T-helper 2 cell (primary cell): ENCODE measurements at regions not wholly inside any gene's neighbourhood (a gene's known extent, or its start where the extent isn't known, plus 50 kb on each side); places are given as distances from the start of the nearest gene placed in this dataset.

Experiments
- DNase-seq, 5 experiments: peaks; one replicate each; pipeline versions ENCODE4 v3.0.0 to v3.0.0-alpha.2; 2012 to 2022

- no peak for DNase-seq
Observed at GRCh38 chr4:165678236-165678935, 194.7 kb upstream of the TLL1 start.

- no peak for DNase-seq
Observed at GRCh38 chr4:165678936-165679325, 194.1 kb upstream of the TLL1 start.

- no peak for DNase-seq
Observed at GRCh38 chr4:165680821-165681220, 192.2 kb upstream of the TLL1 start.

DNA sequence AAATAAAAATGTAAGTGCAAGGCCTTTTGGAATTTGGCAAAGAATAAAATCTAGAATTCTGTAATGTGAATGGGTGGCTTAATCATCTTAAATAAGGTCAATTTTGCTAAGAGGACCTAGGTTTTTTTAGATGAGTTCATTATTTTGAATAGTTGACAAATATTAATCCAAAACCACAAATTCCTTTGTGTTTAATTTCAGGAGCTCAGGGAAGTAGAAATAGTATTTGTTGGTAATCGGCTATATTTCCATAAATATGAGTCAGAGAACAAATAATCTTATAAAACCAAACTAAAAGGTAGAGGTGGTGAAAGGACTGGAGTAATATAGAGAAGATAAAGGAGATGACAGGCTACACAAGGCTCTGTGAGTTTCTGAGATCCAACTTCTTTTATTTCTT, 190.4 kb upstream of the TLL1 start:
- no peak for DNase-seq

- DNase-seq, result no peak
Observed at GRCh38 chr4:165684177-165684805, 188.7 kb upstream of the TLL1 start.

GRCh38 chr4:165686756-165687155, 186.3 kb upstream of the TLL1 start:
- no peak for DNase-seq

- no peak for DNase-seq
Observed at GRCh38 chr4:165689159-165689558, 183.9 kb upstream of the TLL1 start.

DNA sequence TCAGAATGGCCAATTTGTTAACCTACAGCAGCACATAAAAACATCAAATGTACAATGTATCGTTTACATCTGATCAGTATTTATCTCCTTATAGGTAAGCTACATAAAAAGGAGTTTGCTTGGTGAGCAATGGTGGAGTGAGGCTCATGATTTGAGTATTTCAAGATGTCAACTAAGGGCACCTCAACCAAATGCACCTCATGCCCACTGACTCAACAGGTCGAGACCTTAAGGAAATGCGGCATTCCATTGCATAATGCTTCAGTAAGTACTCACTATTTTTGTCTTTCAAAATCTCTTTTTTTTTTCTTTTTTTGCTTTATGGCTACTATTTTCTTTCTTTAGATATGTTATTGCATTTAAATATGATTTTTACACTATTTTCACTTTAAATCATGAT, 181.0 kb upstream of the TLL1 start:
- no peak for DNase-seq

GRCh38 chr4:165698272-165698671, 174.8 kb upstream of the TLL1 start:
- no peak for DNase-seq

- no peak for DNase-seq
Observed at GRCh38 chr4:165699055-165699454, 174.0 kb upstream of the TLL1 start.

DNA sequence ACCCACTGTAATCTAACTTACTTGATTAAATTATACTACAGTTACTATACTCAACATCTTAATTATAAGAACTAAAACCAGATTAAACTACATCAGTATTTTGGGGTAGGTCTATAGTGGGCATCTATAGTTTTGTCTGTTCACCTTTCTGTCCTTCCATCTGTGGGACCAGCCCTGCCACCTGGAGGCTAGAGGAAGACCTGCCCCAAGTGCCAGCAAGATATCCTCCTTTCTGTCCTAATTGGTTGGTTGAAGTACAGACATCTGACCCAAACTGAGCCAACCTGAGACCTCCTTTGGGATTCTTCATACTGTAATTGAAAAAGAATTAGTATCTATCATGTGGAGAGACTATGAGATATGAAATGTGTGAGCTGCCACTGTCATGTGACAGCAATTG, 172.2 kb upstream of the TLL1 start:
- DNase-seq, result no peak

GRCh38 chr4:165707128-165707527, 165.9 kb upstream of the TLL1 start:
- no peak for DNase-seq

GRCh38 chr4:165709516-165709915, 163.5 kb upstream of the TLL1 start:
- no peak for DNase-seq

- DNase-seq, result no peak
Observed at GRCh38 chr4:165709973-165710526, 163.0 kb upstream of the TLL1 start.

DNA sequence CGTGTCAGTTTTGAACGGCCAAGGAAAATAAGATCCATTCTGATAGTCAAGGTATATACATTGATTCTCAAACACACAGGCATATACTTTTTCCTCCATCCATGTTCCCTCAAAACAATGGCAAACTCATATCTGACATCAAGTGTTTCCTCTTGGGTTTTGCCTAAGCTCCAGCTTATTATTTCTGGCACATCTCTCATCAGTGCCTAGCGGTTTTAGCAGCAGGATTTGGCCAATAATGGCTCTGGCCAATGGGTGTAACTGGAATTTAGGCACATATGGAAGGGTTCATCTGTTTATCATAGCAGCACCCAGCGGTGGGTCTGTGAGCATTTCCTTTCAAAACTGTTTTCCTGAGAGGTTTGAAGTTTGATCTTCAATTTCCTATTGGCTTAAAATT, 161.6 kb upstream of the TLL1 start:
- no peak for DNase-seq

GRCh38 chr4:165711912-165712311, 161.1 kb upstream of the TLL1 start:
- DNase-seq, result no peak

- no peak for DNase-seq
Observed at GRCh38 chr4:165714650-165715049, 158.4 kb upstream of the TLL1 start.

DNA sequence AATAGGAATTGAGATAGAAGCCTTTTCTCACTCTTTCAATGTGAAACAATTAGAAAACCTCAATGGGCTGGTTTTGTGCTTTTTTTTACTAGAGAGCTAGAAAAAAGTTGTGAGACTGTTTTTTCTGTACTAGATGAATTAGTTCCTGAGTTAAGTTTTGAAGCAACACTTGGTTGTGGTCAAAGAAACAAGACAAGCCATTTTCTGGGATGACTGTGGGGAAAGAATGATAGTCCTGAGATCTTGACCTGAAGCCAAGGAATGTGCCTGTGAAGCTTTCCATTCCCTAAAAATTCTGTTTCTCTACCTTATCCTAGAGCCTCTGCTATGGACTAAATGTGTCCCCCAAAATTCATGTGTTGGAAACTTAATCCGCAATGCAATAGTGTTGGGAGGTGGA, 157.8 kb upstream of the TLL1 start:
- DNase-seq, result no peak

- no peak for DNase-seq
Observed at GRCh38 chr4:165715989-165716388, 157.0 kb upstream of the TLL1 start.

GRCh38 chr4:165716472-165716871, 156.6 kb upstream of the TLL1 start:
- no peak for DNase-seq

- DNase-seq, result no peak
Observed at GRCh38 chr4:165718660-165719059, 154.4 kb upstream of the TLL1 start.

- no peak for DNase-seq
Observed at GRCh38 chr4:165720411-165721082, 152.5 kb upstream of the TLL1 start.

DNA sequence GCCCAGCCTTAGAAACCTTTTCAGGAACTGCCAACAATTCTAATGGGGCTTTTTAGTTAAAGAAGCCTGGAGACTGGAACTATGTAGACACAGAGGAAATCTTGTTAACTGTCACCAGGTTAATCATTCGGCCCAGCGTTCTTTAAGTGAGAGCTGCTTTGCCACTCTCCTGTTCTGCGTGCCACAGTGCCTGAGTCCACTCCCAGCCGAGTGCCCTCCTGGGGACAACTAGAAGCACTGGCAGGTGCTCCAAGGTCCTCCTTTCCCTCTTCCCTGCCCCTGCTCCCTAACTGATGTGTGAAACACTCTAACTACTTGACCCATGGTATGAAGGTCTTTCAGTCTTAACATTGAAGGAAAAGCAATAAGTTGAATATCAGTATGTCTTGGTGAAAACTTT, 151.2 kb upstream of the TLL1 start:
- DNase-seq, result no peak
